ENCODE measurements at regions not wholly inside any gene's neighbourhood (a gene's known extent, or its start where the extent isn't known, plus 50 kb on each side); places are given as distances from the start of the nearest gene placed in this dataset.

- ChIA-PET CTCF (no interaction called here), POLR2A (no interaction called here)
Measured at GRCh38 chr13:40061466-40062450, 406.3 kb downstream of the COG6 start.

GRCh38 chr13:40063278-40063698, 407.8 kb downstream of the COG6 start:
- POLR2A ChIA-PET: no interaction called here

GRCh38 chr13:40063703-40064102, 408.2 kb downstream of the COG6 start:
- ChIA-PET POLR2A (no interaction called here), CTCF (interaction anchor here (0.6 kb wide), 1 partner anchor 150 kb away, joined by 5 read pairs; no protein-coding TSS in a partner anchor)

More at GRCh38 chr13:40063278-40063698, 407.8 kb downstream of the COG6 start:
- CTCF ChIA-PET: no interaction called here

- CTCF ChIA-PET: interaction anchor here (0.6 kb wide), 1 partner anchor 149 kb away, joined by 5 read pairs; no protein-coding TSS in a partner anchor
- POLR2A ChIA-PET: no interaction called here
Measured at GRCh38 chr13:40064154-40065097, 409.0 kb downstream of the COG6 start.

- ChIA-PET CTCF (interaction anchor here (0.6 to 4.3 kb wide), 10 partner anchors 8 to 1021 kb away, joined by 3 to 20 read pairs (median 4); no protein-coding TSS in a partner anchor), POLR2A (no interaction called here)
Measured at GRCh38 chr13:40069173-40070044, 413.9 kb downstream of the COG6 start.

- ChIA-PET POLR2A (no interaction called here), CTCF (interaction anchor here (1.7 to 4.3 kb wide), 3 partner anchors 32 to 612 kb away, joined by 4 to 20 read pairs (median 6); no protein-coding TSS in a partner anchor)
Measured at GRCh38 chr13:40070357-40070756, 414.9 kb downstream of the COG6 start.

- ChIA-PET POLR2A (no interaction called here), CTCF (no interaction called here)
Measured at GRCh38 chr13:40072663-40073120, 417.2 kb downstream of the COG6 start.

- ChIA-PET POLR2A (no interaction called here), CTCF (no interaction called here)
Measured at GRCh38 chr13:40074338-40074737, 418.9 kb downstream of the COG6 start.

- CTCF ChIA-PET: no interaction called here
- POLR2A ChIA-PET: no interaction called here
Measured at GRCh38 chr13:40075281-40075680, 419.8 kb downstream of the COG6 start.

GRCh38 chr13:40076765-40077362, 421.4 kb downstream of the COG6 start:
- ChIA-PET CTCF (interaction anchor here (1.3 kb wide), 1 partner anchor 7 kb away, joined by 3 read pairs; no protein-coding TSS in a partner anchor), POLR2A (no interaction called here)

- CTCF ChIA-PET: interaction anchor here (1.3 kb wide), 1 partner anchor 8 kb away, joined by 3 read pairs; no protein-coding TSS in a partner anchor
- POLR2A ChIA-PET: no interaction called here
Measured at GRCh38 chr13:40077396-40078027, 422.1 kb downstream of the COG6 start.

GRCh38 chr13:40079721-40080120, 424.3 kb downstream of the COG6 start:
- POLR2A ChIA-PET: no interaction called here

GRCh38 chr13:40080676-40081075, 425.2 kb downstream of the COG6 start:
- POLR2A ChIA-PET: no interaction called here
- CTCF ChIA-PET: interaction anchor here (1.3 kb wide), 1 partner anchor 12 kb away, joined by 4 read pairs; no protein-coding TSS in a partner anchor

More at GRCh38 chr13:40079721-40080120, 424.3 kb downstream of the COG6 start:
- CTCF ChIA-PET: interaction anchor here (1.2 to 1.3 kb wide), 2 partner anchors 11 to 14 kb away, joined by 3 to 4 read pairs; no protein-coding TSS in a partner anchor

GRCh38 chr13:40082639-40083038, 427.2 kb downstream of the COG6 start:
- CTCF ChIA-PET: no interaction called here
- POLR2A ChIA-PET: no interaction called here

GRCh38 chr13:40083841-40084240, 428.4 kb downstream of the COG6 start:
- POLR2A ChIA-PET: no interaction called here
- CTCF ChIA-PET: no interaction called here

- ChIA-PET POLR2A (no interaction called here), CTCF (no interaction called here)
Measured at GRCh38 chr13:40084934-40085333, 429.5 kb downstream of the COG6 start.

GRCh38 chr13:40087091-40088002, 431.9 kb downstream of the COG6 start:
- ChIA-PET POLR2A (no interaction called here), CTCF (no interaction called here)
